Renal cortex interstitium (tissue), 11 donors: ENCODE measurements at regions not wholly inside any gene's neighbourhood (a gene's known extent, or its start where the extent isn't known, plus 50 kb on each side); places are given as distances from the start of the nearest gene placed in this dataset.

Source experiments
- DNase-seq, 11 donors: peaks; one replicate each; pipeline ENCODE4 v3.0.0-alpha.2; 2013; ENCODE audit warnings: low read depth in 9 of 11, low spot score in 4 of 11; ENCODE audit errors: extremely low read depth in 1 of 11

GRCh38 chr12:84807249-84807648, 105.3 kb downstream of the SLC6A15 start:
- no peak for DNase-seq

GRCh38 chr12:84805474-84805858, 107.1 kb downstream of the SLC6A15 start:
- DNase-seq: no peak

GRCh38 chr12:84804691-84805473, 107.7 kb downstream of the SLC6A15 start:
- DNase-seq: no peak

GRCh38 chr12:84803661-84804060, 108.9 kb downstream of the SLC6A15 start:
- DNase-seq: no peak

GRCh38 chr12:84802161-84802560, 110.4 kb downstream of the SLC6A15 start:
- DNase-seq: no peak

GRCh38 chr12:84793558-84794367, 118.8 kb downstream of the SLC6A15 start:
- no peak for DNase-seq

GRCh38 chr12:84791444-84791843, 121.2 kb downstream of the SLC6A15 start:
- DNase-seq: no peak

- no peak for DNase-seq
These were observed 123.4 kb downstream of the SLC6A15 start for GRCh38 chr12:84789184-84789583.

GRCh38 chr12:84787253-84787652, 125.3 kb downstream of the SLC6A15 start:
- no peak for DNase-seq

GRCh38 chr12:84786622-84787021, 126.0 kb downstream of the SLC6A15 start:
- no peak for DNase-seq

- DNase-seq: no peak
These were observed 126.6 kb downstream of the SLC6A15 start for GRCh38 chr12:84785951-84786350.

- DNase-seq: no peak
These were observed 127.3 kb downstream of the SLC6A15 start for GRCh38 chr12:84785281-84785680.

- DNase-seq: no peak
These were observed 133.4 kb downstream of the SLC6A15 start for GRCh38 chr12:84779169-84779568.

GRCh38 chr12:84772281-84772680, 140.3 kb downstream of the SLC6A15 start:
- DNase-seq: no peak

- no peak for DNase-seq
These were observed 145.5 kb downstream of the SLC6A15 start for GRCh38 chr12:84767079-84767478.

GRCh38 chr12:84766375-84766774, 146.2 kb downstream of the SLC6A15 start:
- DNase-seq: no peak

GRCh38 chr12:84764001-84764400, 148.6 kb downstream of the SLC6A15 start:
- no peak for DNase-seq

- no peak for DNase-seq
These were observed 149.5 kb downstream of the SLC6A15 start for GRCh38 chr12:84763107-84763506.

GRCh38 chr12:84760091-84760865, 152.3 kb downstream of the SLC6A15 start:
- DNase-seq: no peak

GRCh38 chr12:84757978-84758377, 154.6 kb downstream of the SLC6A15 start:
- DNase-seq: no peak
